H9 (cell line): ENCODE measurements at regions not wholly inside any gene's neighbourhood (a gene's known extent, or its start where the extent isn't known, plus 50 kb on each side); places are given as distances from the start of the nearest gene placed in this dataset.
"Not testable (repeated sequence)": the region's sequence is repeated elsewhere in the genome, so short reads cannot be mapped to it uniquely, and the experiment has no call there.

Experiments
- DNase-seq: peaks from one replicate; pipeline ENCODE4 v3.0.0-alpha.2; 2017
- H2AFZ ChIP-seq: one replicate; pipeline ENCODE4 v1.6.1; 2013; ENCODE audit warnings: mild to moderate bottlenecking, low read length, control low read depth, moderate library complexity
- H2AK5ac ChIP-seq: 2 replicates; pipeline ENCODE4 v1.6.1; 2013; ENCODE audit warnings: low read length, control low read depth, mixed read lengths; ENCODE audit not compliant: insufficient read length
- H2BK120ac ChIP-seq: one replicate; pipeline ENCODE4 v1.6.1; 2013; ENCODE audit warnings: low read depth, mild to moderate bottlenecking, low read length, control low read depth, inconsistent platforms; ENCODE audit not compliant: poor library complexity, severe bottlenecking
- H2BK12ac ChIP-seq: 2 replicates; pipeline ENCODE4 v1.6.1; 2013; ENCODE audit warnings: low read length, control low read depth, mixed read lengths, low read depth; ENCODE audit not compliant: insufficient read length
- H2BK15ac ChIP-seq: 2 replicates; pipeline ENCODE4 v1.6.1; 2013; ENCODE audit warnings: low read depth, low read length, control low read depth
- H2BK20ac ChIP-seq: one replicate; pipeline ENCODE4 v1.6.1; 2013; ENCODE audit warnings: low read depth, mild to moderate bottlenecking, low read length, control low read depth, inconsistent platforms; ENCODE audit not compliant: poor library complexity, severe bottlenecking
- H2BK5ac ChIP-seq: 2 replicates; pipeline ENCODE4 v1.6.1; 2013; ENCODE audit warnings: low read length, control low read depth, mixed read lengths; ENCODE audit not compliant: insufficient read length
- H3K14ac ChIP-seq: 2 replicates; pipeline ENCODE4 v1.6.1; 2013; ENCODE audit warnings: low read length, control low read depth; ENCODE audit not compliant: insufficient read depth
- H3K18ac ChIP-seq: 2 replicates; pipeline ENCODE4 v1.6.1; 2013; ENCODE audit warnings: low read depth, mild to moderate bottlenecking, mixed read lengths, low read length, control low read depth; ENCODE audit not compliant: insufficient read length
- H3K23ac ChIP-seq: 2 replicates; pipeline ENCODE4 v1.6.1; 2013; ENCODE audit warnings: low read length, control low read depth, mixed read lengths, low read depth; ENCODE audit not compliant: insufficient read length
- H3K23me2 ChIP-seq: 2 replicates; pipeline ENCODE4 v1.6.1; 2013; ENCODE audit warnings: low read depth, mild to moderate bottlenecking, mixed read lengths, low read length, control low read depth; ENCODE audit not compliant: insufficient read length, poor library complexity, severe bottlenecking
- H3K27ac ChIP-seq: 2 replicates; pipeline ENCODE4 v1.5.1; 2013; ENCODE audit warnings: low read length, control low read depth, mixed read lengths, low read depth; ENCODE audit not compliant: insufficient read length
- H3K27me3 ChIP-seq: 2 replicates; pipeline ENCODE4 v1.6.1; 2013; ENCODE audit warnings: low read length, control low read depth, inconsistent platforms; ENCODE audit not compliant: insufficient read depth
- H3K4ac ChIP-seq: 2 replicates; pipeline ENCODE4 v1.6.1; 2013; ENCODE audit warnings: low read depth, mild to moderate bottlenecking, control low read depth, inconsistent platforms, low read length, moderate library complexity
- H3K4me1 ChIP-seq: 2 replicates; pipeline ENCODE4 v1.6.1; 2013; ENCODE audit warnings: low read length, control low read depth, inconsistent platforms; ENCODE audit not compliant: insufficient read depth
- H3K4me2 ChIP-seq: 2 replicates; pipeline ENCODE4 v1.6.1; 2013; ENCODE audit warnings: low read length, control low read depth, mixed read lengths; ENCODE audit not compliant: insufficient read length, insufficient read depth
- H3K56ac ChIP-seq: 2 replicates; pipeline ENCODE4 v1.6.1; 2013; ENCODE audit warnings: low read depth, mild to moderate bottlenecking, mixed read lengths, low read length, control low read depth; ENCODE audit not compliant: insufficient read length
- H3K79me1 ChIP-seq: 2 replicates; pipeline ENCODE4 v1.6.1; 2013; ENCODE audit warnings: low read depth, mild to moderate bottlenecking, moderate library complexity, low read length, control low read depth, inconsistent platforms; ENCODE audit not compliant: insufficient read depth, poor library complexity, severe bottlenecking
- H3K79me2 ChIP-seq: 2 replicates; pipeline ENCODE4 v1.6.1; 2013; ENCODE audit warnings: low read length, control low read depth, inconsistent platforms; ENCODE audit not compliant: insufficient read depth
- H3K9ac ChIP-seq: 2 replicates; pipeline ENCODE4 v1.6.1; 2013; ENCODE audit warnings: low read length, control low read depth, mixed read lengths; ENCODE audit not compliant: insufficient read length; ENCODE audit errors: extremely low read depth
- H3K9me3 ChIP-seq: one replicate; pipeline ENCODE4 v1.6.1; 2013; ENCODE audit warnings: low read depth, low read length, inconsistent platforms; ENCODE audit not compliant: control insufficient read depth
- H3T11ph ChIP-seq: one replicate; pipeline ENCODE4 v1.6.1; 2013; ENCODE audit warnings: mild to moderate bottlenecking, low read length, control low read depth, inconsistent platforms
- H4K20me1 ChIP-seq: one replicate; pipeline ENCODE4 v1.6.1; 2013; ENCODE audit not compliant: control insufficient read depth, insufficient read length, insufficient read depth
- H4K5ac ChIP-seq: 2 replicates; pipeline ENCODE4 v1.6.1; 2013; ENCODE audit warnings: low read depth, mild to moderate bottlenecking, mixed read lengths, low read length, control low read depth; ENCODE audit not compliant: insufficient read length
- H4K8ac ChIP-seq: replicated peaks from 2 replicates; pipeline ENCODE4 v1.6.1; 2013; ENCODE audit warnings: low read length, control low read depth, mixed read lengths, low read depth; ENCODE audit not compliant: insufficient read length
- H4K91ac ChIP-seq: 2 replicates; pipeline ENCODE4 v1.6.1; 2013; ENCODE audit warnings: low read depth, mild to moderate bottlenecking, moderate library complexity, mixed read lengths, low read length, control low read depth; ENCODE audit not compliant: insufficient read length
- H3K27ac Mint-ChIP-seq, 3 experiments: 2 replicates in 2 of 3; 3 replicates in 1 of 3; pipeline ENCODE4 v1.8.0; 2020 to 2021; ENCODE audit warnings: mixed read lengths in 3 of 3, mild to moderate bottlenecking in 1 of 3, moderate library complexity in 1 of 3
- H3K27me3 Mint-ChIP-seq: 2 replicates; pipeline ENCODE4 v1.8.0; 2021; ENCODE audit warnings: low read depth, mild to moderate bottlenecking, moderate library complexity, mixed read lengths
- H3K36me3 Mint-ChIP-seq, 3 experiments: 2 replicates in 2 of 3; 3 replicates in 1 of 3; pipeline ENCODE4 v1.8.0; 2020 to 2021; ENCODE audit warnings: low read depth in 3 of 3, mixed read lengths in 3 of 3; ENCODE audit not compliant: insufficient read depth in 1 of 3
- H3K4me1 Mint-ChIP-seq, 2 experiments: 2 replicates each; pipeline ENCODE4 v1.8.0; 2020; ENCODE audit warnings: mixed read lengths in 2 of 2
- H3K4me3 Mint-ChIP-seq, 2 experiments: 2 replicates in 1 of 2; 3 replicates in 1 of 2; pipeline ENCODE4 v1.8.0; 2020 to 2021; ENCODE audit warnings: mild to moderate bottlenecking in 2 of 2, mixed read lengths in 2 of 2, moderate library complexity in 1 of 2
- H3K9me3 Mint-ChIP-seq, 2 experiments: 2 replicates in 1 of 2; 3 replicates in 1 of 2; pipeline ENCODE4 v1.8.0; 2020; ENCODE audit warnings: mild to moderate bottlenecking in 2 of 2, mixed read lengths in 2 of 2, moderate library complexity in 1 of 2
- CTCF ChIP-seq: fragments of 200-600 bp; sonication (generic); conservative IDR thresholded peaks from 3 replicates; pipeline ENCODE4 v1.8.0; 2021; ENCODE audit warnings: antibody characterized with exemption, mild to moderate bottlenecking
- WGBS: extraction: QIAGEN DNeasy Blood & Tissue Kit; methylation state at CpG from one replicate; pipeline ENCODE4 v1.1.7; 2013; ENCODE audit warnings: missing lambda C conversion rate, low lambda C conversion rate, mixed read lengths; ENCODE audit not compliant: insufficient read length; ENCODE audit errors: extremely low coverage; 5-methylcytosine and 5-hydroxymethylcytosine counted together

- Histone ChIP-seq H2BK5ac (no peak overlapping the region), H2AK5ac (no peak overlapping the region), H3T11ph (no peak overlapping the region), H4K5ac (no peak overlapping the region), H3K27ac (no peak overlapping the region), H2BK120ac (no peak overlapping the region), H3K27me3 (no peaks in the 10 kb centered on the region), H3K56ac (no peak overlapping the region), H4K8ac (no peak overlapping the region), H3K18ac (no peak overlapping the region), H4K91ac (no peak overlapping the region), H3K23me2 (no peaks in the 10 kb centered on the region), H3K9ac (no peak overlapping the region), H3K14ac (no peak overlapping the region), H2BK12ac (no peak overlapping the region), H4K20me1 (no peaks in the 10 kb centered on the region), H3K4ac (no peak overlapping the region), H3K4me2 (no peak overlapping the region), H3K9me3 (no peaks in the 10 kb centered on the region), H2AFZ (no peak overlapping the region), H3K4me1 (no peaks in the 10 kb centered on the region), H2BK20ac (no peak overlapping the region), H3K23ac (no peak overlapping the region), H3K79me1 (no peaks in the 10 kb centered on the region), H3K79me2 (no peaks in the 10 kb centered on the region), H2BK15ac (no peak overlapping the region)
- no peak for TF ChIP-seq CTCF
- Mint-ChIP-seq H3K27me3 (no peaks in the 10 kb centered on the region), H3K4me3 (no peak overlapping the region), H3K27ac (no peak overlapping the region), H3K4me1 (peaks cover 24% of the 10 kb centered on the region in 2 experiments), H3K9me3 (peaks cover 0 to 7% of the 10 kb centered on the region in 2 experiments; a peak in 2 of 5 replicates), H3K36me3 (peaks cover 4 to 8% (median 5%) of the 10 kb centered on the region in 3 experiments; a peak in 5 of 7 replicates)
- no peak for DNase-seq
Measured at GRCh38 chr1:79232818-79233217, 226.3 kb upstream of the ADGRL4 start.

GRCh38 chr1:79230751-79231150 lies 224.2 kb upstream of the ADGRL4 start:
- DNase-seq = not testable (repeated sequence)

More at GRCh38 chr1:79230751-79231150, 224.2 kb upstream of the ADGRL4 start:
- not testable (repeated sequence) for H3K4ac ChIP-seq, H3K4me2 ChIP-seq, H2AK5ac ChIP-seq, H3K27me3 ChIP-seq, H3K79me2 ChIP-seq, H2BK5ac ChIP-seq, H3K79me1 ChIP-seq, H3K4me1 ChIP-seq, H2BK120ac ChIP-seq, H4K91ac ChIP-seq, H2BK12ac ChIP-seq, H3K23me2 ChIP-seq, H3K27me3 Mint-ChIP-seq, H4K20me1 ChIP-seq, H3K36me3 Mint-ChIP-seq, H4K5ac ChIP-seq, H2AFZ ChIP-seq, H3K18ac ChIP-seq, H3T11ph ChIP-seq, H3K14ac ChIP-seq, H3K23ac ChIP-seq, H3K9ac ChIP-seq, H2BK20ac ChIP-seq, H3K27ac ChIP-seq, H3K9me3 Mint-ChIP-seq, H3K4me3 Mint-ChIP-seq, H3K56ac ChIP-seq, H3K9me3 ChIP-seq, H2BK15ac ChIP-seq, H4K8ac ChIP-seq
- WGBS = no CpG with 5 or more reads among the region's 4 CpGs
- H3K27ac Mint-ChIP-seq = peak overlapping the region in 1 of 3 experiments; percentile 25; a peak in 1 of 7 replicates
- H3K4me1 Mint-ChIP-seq = peaks cover 18 to 19% of the 10 kb centered on the region in 2 experiments
